Neuron (in vitro differentiated cells): ENCODE measurements at regions not wholly inside any gene's neighbourhood (a gene's known extent, or its start where the extent isn't known, plus 50 kb on each side); places are given as distances from the start of the nearest gene placed in this dataset.
"Not testable (repeated sequence)": the region's sequence is repeated elsewhere in the genome, so short reads cannot be mapped to it uniquely, and the experiment has no call there.

Source experiments
- H2AFZ ChIP-seq: one replicate; pipeline ENCODE4 v1.6.1; 2013; ENCODE audit warnings: low read depth, mild to moderate bottlenecking, inconsistent platforms, low read length, moderate library complexity
- H3K27me3 ChIP-seq: one replicate; pipeline ENCODE4 v1.6.1; 2013; ENCODE audit warnings: low read length; ENCODE audit not compliant: insufficient read depth
- H3K36me3 ChIP-seq: one replicate; pipeline ENCODE4 v1.6.1; 2013; ENCODE audit warnings: low read length; ENCODE audit not compliant: insufficient read depth
- H3K4me1 ChIP-seq: one replicate; pipeline ENCODE4 v1.6.1; 2013; ENCODE audit warnings: low read length; ENCODE audit not compliant: insufficient read depth
- H3K4me3 ChIP-seq: 2 replicates; pipeline ENCODE4 v1.5.1; 2013; ENCODE audit warnings: mild to moderate bottlenecking, low read length, moderate library complexity
- H3K9me3 ChIP-seq: one replicate; pipeline ENCODE4 v1.6.1; 2013; ENCODE audit warnings: low read length

DNA sequence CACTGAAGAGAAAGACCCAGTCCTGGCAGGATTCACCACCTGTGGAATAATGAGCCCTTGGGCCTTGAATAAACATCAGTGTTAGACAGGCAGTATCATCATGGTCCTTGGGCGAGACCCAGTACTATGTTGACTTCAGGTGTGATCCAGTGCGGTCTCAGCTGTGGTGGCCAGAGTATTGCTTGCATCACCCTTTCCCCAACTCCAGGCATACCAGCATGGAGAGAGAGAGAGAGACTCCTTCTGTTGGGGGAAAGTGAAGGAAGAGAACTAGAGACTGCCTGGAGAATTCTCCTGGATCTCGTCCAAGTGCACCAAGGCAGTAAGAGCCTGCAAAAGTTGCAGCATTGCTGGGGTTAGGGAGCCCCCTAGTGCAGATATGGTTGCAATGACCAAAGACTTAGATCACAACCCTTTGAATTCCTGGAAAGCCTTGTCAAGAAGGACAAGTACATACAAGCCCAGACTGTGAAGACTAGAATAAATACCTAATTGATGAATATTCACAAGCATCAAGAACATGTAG, 61.1 kb upstream of the VAMP7 start:
- Histone ChIP-seq H3K4me1 (no peaks in the 10 kb centered on the region), H3K36me3 (no peaks in the 10 kb centered on the region), H3K27me3 (no peaks in the 10 kb centered on the region), H3K9me3 (no peaks in the 10 kb centered on the region), H3K4me3 (no peak overlapping the region), H2AFZ (no peak overlapping the region)

DNA sequence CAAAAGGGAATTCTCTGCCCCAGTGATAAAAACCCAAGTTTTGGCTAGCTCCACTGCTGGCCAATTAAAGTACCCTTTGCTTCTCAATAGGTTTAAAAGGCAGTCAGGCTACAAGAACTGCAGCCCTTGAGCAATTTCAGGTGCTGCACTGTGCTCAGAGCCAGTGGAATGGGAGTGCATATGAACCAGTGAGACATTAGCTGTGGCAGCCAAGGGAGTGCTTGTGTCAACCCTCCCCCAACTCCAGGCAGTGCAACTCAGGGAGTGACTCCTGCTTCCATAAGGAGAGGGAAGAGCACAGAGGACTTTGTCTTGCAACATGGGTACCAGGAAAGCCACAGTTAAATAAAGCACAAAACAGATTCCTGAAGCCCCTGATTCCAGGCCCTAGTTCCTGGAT, 61.6 kb upstream of the VAMP7 start:
- H3K9me3 ChIP-seq, result no peaks in the 10 kb centered on the region
- H2AFZ ChIP-seq, result no peak overlapping the region
- no peak overlapping the region for H3K4me3 ChIP-seq
- no peaks in the 10 kb centered on the region for H3K4me1 ChIP-seq
- H3K27me3 ChIP-seq, result no peaks in the 10 kb centered on the region
- no peaks in the 10 kb centered on the region for H3K36me3 ChIP-seq

DNA sequence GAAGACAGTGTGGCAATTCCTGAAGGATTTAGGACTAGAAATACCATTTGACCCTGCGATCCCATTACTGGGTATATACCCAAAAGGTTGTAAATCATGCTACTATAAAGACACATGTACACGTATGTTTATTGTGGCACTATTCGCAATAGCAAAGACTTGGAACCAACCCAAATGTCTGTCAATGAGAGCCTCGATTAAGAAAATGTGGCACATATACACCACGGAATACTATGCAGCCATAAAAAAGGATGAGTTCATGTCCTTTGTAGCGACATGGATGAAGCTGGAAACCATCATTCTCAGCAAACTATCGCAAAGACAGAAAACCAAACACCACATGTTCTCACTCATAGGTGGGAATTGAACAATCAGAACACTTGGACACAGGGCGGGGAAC, 66.8 kb upstream of the VAMP7 start:
- H3K4me3 ChIP-seq, H3K36me3 ChIP-seq, H3K27me3 ChIP-seq, H3K4me1 ChIP-seq, H2AFZ ChIP-seq, H3K9me3 ChIP-seq: not testable (repeated sequence)

DNA sequence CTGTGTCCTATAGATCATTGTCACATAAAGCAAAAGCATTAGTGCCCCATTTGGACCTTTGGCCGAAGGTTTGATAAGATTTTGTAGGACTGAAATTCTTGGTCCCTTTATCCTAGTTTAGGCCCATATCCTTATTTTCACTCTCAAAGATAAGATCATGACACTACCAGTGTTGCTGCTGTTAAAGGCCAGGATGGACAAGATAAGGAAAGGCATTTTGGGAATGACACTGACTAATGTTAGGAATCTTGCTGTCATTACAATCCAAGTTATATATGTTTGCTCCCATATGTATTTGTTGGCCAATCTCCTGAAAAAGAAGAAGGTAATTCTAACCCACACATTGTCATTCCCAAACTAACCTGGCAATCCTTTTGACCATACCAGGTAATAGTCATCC, 101.3 kb upstream of the VAMP7 start:
- Histone ChIP-seq H3K36me3 (no peaks in the 10 kb centered on the region), H3K27me3 (no peaks in the 10 kb centered on the region), H2AFZ (no peak overlapping the region), H3K4me3 (no peak overlapping the region), H3K9me3 (no peaks in the 10 kb centered on the region), H3K4me1 (no peaks in the 10 kb centered on the region)

DNA sequence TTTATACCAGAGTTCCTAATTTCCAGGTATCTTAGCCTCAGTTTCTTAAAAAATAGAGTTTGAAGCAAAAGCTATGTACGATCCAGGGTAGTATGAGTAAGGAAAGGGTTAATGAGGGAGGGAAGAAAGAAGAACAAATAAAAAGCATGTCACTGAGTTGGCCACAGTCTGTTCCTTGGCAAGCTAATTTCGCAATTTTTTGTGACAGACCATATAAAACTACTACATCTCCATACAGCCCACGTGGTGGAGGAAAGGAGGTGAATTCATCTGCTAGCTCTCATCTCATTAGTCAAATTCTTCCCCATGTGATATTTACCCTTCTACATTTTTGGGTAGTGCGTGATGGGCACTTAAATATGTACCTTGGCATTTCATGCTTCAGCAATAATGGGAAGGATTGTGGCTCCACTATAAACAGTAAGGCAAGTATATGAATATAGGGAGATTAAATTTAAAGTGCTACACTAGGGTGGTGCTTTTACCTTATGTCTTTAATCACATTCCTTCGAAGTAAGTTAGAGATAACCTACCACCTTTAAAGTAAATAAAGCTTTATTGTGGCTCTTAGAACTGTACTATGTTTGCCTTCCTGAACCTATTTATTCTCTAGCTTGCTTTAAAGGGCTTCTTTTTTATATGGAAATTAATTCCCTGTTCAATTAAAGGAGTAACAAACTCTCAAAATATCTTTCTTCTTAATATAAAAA, 102.1 kb upstream of the VAMP7 start:
- H3K4me1 ChIP-seq, result no peaks in the 10 kb centered on the region
- H3K4me3 ChIP-seq, result no peak overlapping the region
- no peak overlapping the region for H2AFZ ChIP-seq
- no peaks in the 10 kb centered on the region for H3K27me3 ChIP-seq
- H3K36me3 ChIP-seq, result no peaks in the 10 kb centered on the region
- H3K9me3 ChIP-seq, result no peaks in the 10 kb centered on the region

DNA sequence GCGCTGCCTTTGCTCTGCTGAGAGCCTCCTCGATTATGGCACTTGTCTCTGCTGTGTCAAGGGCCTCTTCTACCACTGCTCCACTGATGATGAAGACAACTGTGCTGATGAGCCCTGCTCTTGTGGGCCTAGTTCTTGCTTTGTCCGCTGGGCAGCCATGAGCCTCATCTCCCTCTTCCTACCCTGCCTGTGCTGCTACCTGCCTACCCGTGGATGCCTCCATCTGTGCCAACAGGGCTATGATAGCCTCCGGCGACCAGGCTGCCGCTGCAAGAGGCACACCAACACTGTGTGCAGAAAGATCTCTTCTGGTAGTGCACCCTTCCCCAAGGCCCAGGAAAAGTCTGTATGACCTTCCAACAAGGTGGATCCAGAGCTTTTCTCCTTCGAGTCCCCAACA, 106.8 kb upstream of the VAMP7 start:
- no peaks in the 10 kb centered on the region for H3K36me3 ChIP-seq
- no peak overlapping the region for H3K4me3 ChIP-seq

DNA sequence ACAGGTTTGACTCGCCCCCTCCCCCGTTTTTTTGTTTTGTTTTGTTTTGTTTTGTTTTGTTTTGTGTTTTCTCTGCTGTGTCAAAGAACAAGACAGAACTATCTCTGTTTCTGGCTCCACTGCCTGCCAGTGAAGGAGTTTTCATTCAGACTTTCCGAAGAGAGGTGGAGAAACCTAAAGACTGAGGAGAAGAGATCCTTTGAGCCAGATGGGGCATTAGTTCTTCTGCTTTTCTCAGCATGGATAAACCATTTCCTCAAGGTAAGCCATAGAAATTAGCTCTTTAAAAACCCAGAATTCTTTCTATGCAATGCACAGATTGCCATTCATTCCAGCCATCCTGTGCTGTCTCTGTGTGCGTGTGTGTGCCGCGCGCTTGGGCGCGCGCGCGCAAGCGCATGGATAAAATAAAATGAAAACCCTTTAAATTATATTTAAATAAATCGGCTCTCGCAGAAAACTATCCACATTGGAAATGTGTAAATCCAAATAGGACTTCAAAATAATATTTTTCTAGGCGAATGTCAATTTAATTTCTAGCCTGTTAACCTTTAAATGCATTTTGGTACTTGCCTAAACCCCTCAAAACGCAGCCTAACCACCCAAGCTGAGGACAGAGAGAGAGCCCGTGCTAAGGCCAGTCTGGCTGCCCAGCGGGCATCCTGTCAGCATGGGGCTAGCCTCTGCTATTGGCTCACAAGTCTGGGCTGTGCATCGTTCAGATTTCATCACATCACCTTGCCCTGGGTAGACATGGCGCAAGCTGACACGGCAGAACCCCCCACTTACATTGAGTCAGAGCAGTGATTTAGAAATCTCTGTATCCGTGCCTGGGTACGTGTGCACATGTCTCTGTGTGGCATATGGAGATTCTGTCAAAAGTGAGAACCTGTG, 113.0 kb upstream of the VAMP7 start:
- no peak overlapping the region for H2AFZ ChIP-seq
- H3K4me1 ChIP-seq, result peaks cover 2% of the 10 kb centered on the region
- no peaks in the 10 kb centered on the region for H3K36me3 ChIP-seq
- H3K9me3 ChIP-seq, result no peaks in the 10 kb centered on the region
- no peak overlapping the region for H3K4me3 ChIP-seq
- no peaks in the 10 kb centered on the region for H3K27me3 ChIP-seq

More for the DNA sequence above, 106.8 kb upstream of the VAMP7 start:
- H2AFZ ChIP-seq, result no peak overlapping the region
- no peaks in the 10 kb centered on the region for H3K9me3 ChIP-seq
- no peaks in the 10 kb centered on the region for H3K27me3 ChIP-seq
- H3K4me1 ChIP-seq, result peaks cover 2% of the 10 kb centered on the region

DNA sequence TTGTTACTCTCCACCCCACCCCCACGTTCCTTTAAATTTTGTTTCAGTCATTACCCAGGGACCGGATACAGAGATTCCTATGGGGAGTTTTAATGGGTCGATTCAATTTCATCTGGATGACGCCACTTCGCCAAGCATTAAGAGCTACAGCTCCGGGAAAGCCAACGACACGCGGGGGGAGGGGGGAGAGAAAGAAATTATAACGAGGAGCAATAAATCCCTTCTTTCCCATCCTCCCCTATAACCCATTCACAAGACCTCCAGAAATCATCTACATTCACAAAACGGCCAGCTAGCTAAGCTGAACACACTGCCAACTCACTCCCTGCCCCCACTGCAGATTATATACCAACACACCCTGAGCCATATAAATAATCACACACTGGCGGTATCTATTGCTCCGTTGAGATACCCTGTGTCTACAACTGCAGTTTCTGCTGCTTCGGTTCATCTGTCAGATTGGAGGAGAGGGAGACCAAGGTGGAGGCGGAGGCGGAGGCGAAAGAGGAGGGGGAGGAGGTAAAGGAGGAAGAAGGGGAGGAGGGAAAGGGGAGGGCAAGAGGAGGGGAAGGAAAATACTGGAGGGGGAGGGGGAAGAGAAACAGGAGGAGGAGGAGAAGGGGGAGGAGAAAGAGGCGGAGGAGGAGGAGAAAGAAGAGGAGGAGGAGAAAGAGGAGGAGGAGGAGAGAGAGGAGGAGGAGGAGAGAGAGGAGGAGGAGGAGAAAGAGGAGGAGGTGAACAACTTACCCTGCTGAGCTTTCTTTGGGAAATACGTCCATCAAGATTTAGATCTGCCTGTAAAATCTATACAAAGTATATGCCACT, 113.9 kb upstream of the VAMP7 start:
- peaks cover 2% of the 10 kb centered on the region for H3K4me1 ChIP-seq
- peak overlapping the region; percentile 38 for H3K4me3 ChIP-seq

DNA sequence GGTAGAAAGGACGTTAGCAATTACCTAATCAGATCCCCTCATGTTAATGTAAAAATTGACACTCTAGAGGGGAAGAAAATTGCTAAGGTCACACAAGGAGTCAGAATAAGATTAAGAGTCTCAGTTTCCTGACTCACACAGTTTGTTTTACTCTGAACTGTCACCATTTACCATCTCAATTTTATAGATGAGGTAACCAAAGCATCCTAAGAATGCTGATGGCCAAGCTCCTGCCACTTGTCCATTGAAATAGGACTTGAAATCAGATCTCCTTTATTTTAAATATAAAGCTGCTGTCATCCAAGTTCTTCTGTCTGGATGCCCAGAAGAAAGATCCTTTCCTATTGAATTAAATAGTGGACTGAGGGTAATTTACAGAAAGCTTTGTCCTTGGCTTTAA, 114.8 kb upstream of the VAMP7 start:
- H3K9me3 ChIP-seq, result no peaks in the 10 kb centered on the region
- H2AFZ ChIP-seq, result no peak overlapping the region
- peaks cover 2% of the 10 kb centered on the region for H3K4me1 ChIP-seq
- no peaks in the 10 kb centered on the region for H3K36me3 ChIP-seq
- H3K4me3 ChIP-seq, result no peak overlapping the region
- H3K27me3 ChIP-seq, result no peaks in the 10 kb centered on the region

More for the DNA sequence above, 113.9 kb upstream of the VAMP7 start:
- Histone ChIP-seq H3K36me3 (no peaks in the 10 kb centered on the region), H2AFZ (peak overlapping the region; percentile 69), H3K27me3 (no peaks in the 10 kb centered on the region), H3K9me3 (no peaks in the 10 kb centered on the region)

DNA sequence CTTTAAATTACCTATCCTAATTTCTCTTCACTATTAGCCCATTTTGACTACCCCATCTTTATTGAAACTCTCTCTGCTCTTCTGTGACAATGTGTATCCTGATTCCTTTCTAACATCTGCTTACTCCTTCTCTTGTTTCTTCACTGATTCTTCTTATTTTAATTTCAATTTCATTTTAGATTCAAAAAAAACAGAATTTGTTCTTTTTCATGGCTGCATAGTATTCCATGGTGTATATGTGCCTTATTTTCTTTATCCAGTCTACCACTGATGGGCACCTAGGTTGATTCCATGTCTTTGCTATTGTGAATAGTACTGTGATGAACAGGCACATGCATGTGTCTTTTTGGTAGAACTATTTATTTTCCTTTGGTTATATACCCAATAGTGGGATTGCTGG, 120.0 kb upstream of the VAMP7 start:
- no peak overlapping the region for H2AFZ ChIP-seq
- H3K4me3 ChIP-seq, result no peak overlapping the region
- no peaks in the 10 kb centered on the region for H3K27me3 ChIP-seq
- no peaks in the 10 kb centered on the region for H3K9me3 ChIP-seq
- no peaks in the 10 kb centered on the region for H3K36me3 ChIP-seq
- no peaks in the 10 kb centered on the region for H3K4me1 ChIP-seq

DNA sequence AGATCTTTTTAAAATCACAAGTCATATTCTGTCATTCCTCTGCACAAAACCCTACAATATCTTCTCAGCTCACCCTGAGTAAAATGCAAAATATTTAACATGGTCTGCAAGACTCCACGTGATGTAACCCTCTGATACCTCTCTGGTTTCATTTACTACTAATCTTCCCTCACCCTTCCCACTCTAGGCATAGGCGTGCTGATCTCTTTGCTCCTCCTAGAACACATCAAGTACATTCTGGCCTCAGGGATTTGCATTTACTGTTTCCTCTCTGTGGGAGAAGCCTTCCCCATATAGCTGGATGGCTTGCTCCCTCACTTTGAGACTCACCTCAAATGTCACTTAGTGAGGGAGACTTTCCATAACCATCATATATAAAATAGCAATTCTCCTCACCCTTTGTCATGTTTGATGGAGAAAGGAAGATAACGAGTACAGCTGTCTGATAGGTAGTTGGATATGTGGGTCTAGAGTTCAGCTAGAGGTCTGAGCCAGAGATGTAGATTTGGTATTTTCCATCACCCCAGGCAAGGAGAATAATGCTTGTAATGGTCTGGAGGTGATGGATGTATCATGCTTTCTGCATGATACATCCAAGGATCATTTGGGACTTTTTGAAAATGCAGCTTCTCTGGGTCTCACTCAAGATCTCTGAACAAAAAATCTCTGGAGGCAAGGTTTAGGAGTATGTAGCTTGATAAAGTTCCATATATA, 123.9 kb upstream of the VAMP7 start:
- H3K4me3 ChIP-seq, result no peak overlapping the region
- H3K27me3 ChIP-seq, result no peaks in the 10 kb centered on the region
- H3K9me3 ChIP-seq, result no peaks in the 10 kb centered on the region
- no peak overlapping the region for H2AFZ ChIP-seq
- H3K4me1 ChIP-seq, result no peaks in the 10 kb centered on the region
- H3K36me3 ChIP-seq, result no peaks in the 10 kb centered on the region

DNA sequence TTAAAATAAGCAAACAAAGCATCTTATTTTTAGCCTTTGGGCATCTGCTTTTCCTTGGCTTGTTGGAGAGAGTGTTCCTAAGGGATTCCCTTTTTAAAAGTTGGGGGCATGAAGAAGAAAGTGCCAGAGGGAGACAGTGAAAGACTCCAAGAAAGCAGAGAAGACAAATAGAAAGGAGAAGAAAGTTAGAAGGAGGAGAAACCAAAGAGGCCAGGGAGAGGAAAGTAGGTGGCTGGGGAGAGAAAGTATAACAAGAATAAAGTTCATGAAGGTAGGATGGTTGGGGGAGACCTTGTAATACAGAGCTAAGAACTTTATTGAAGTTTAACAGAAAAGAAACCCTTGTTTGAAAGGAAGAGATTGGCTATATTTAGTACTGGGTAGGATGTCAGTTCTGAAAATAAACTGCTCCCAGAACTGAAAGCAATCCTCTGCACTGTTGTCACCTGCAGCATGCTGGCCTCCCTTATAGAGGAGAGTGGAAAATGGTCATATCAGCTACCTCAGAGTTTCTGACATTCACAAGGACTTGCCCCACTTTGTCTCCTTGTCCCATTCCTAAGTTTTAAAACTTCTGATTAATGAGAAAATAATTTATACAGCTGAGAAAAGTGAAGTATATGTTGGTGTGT, 125.3 kb upstream of the VAMP7 start:
- no peaks in the 10 kb centered on the region for H3K9me3 ChIP-seq
- no peak overlapping the region for H3K4me3 ChIP-seq
- no peak overlapping the region for H2AFZ ChIP-seq
- no peaks in the 10 kb centered on the region for H3K4me1 ChIP-seq
- no peaks in the 10 kb centered on the region for H3K27me3 ChIP-seq
- no peaks in the 10 kb centered on the region for H3K36me3 ChIP-seq
